ENCODE measurements at regions not wholly inside any gene's neighbourhood (a gene's known extent, or its start where the extent isn't known, plus 50 kb on each side); places are given as distances from the start of the nearest gene placed in this dataset.
A peak's percentile ranks its signal among the peaks of the same experiment; 100 is the strongest.

- DNase-seq (ENCODE audit: low read depth) = no peak
Observed at GRCh38 chr10:10627414-10627813, 390.3 kb upstream of the CELF2 start.

- DNase-seq (ENCODE audit: low read depth) = no peak
Observed at GRCh38 chr10:10629512-10629911, 388.2 kb upstream of the CELF2 start.

- DNase-seq (ENCODE audit: low read depth) = no peak
Observed at GRCh38 chr10:10630281-10630680, 387.4 kb upstream of the CELF2 start.

- DNase-seq (ENCODE audit: low read depth) = no peak
Observed at GRCh38 chr10:10630782-10631181, 386.9 kb upstream of the CELF2 start.

- no peak for DNase-seq (ENCODE audit: low read depth)
Observed at GRCh38 chr10:10642189-10642588, 375.5 kb upstream of the CELF2 start.

GRCh38 chr10:10642751-10643150 lies 374.9 kb upstream of the CELF2 start:
- DNase-seq (ENCODE audit: low read depth) = no peak

GRCh38 chr10:10644008-10644646 lies 373.5 kb upstream of the CELF2 start:
- DNase-seq (ENCODE audit: low read depth) = no peak

GRCh38 chr10:10644676-10645385 lies 372.8 kb upstream of the CELF2 start:
- DNase-seq (ENCODE audit: low read depth) = no peak

GRCh38 chr10:10647331-10647730 lies 370.3 kb upstream of the CELF2 start:
- DNase-seq (ENCODE audit: low read depth) = no peak

- DNase-seq (ENCODE audit: low read depth) = no peak
Observed at GRCh38 chr10:10657139-10657760, 360.4 kb upstream of the CELF2 start.

GRCh38 chr10:10658172-10658785 lies 359.4 kb upstream of the CELF2 start:
- no peak for DNase-seq (ENCODE audit: low read depth)

GRCh38 chr10:10660054-10660453 lies 357.6 kb upstream of the CELF2 start:
- no peak for DNase-seq (ENCODE audit: low read depth)

- DNase-seq (ENCODE audit: low read depth) = no peak
Observed at GRCh38 chr10:10661176-10661575, 356.5 kb upstream of the CELF2 start.

- no peak for DNase-seq (ENCODE audit: low read depth)
Observed at GRCh38 chr10:10662716-10663408, 354.8 kb upstream of the CELF2 start.

GRCh38 chr10:10663622-10664021 lies 354.1 kb upstream of the CELF2 start:
- no peak for DNase-seq (ENCODE audit: low read depth)

GRCh38 chr10:10665750-10666149 lies 351.9 kb upstream of the CELF2 start:
- DNase-seq (ENCODE audit: low read depth) = no peak

GRCh38 chr10:10667466-10667865 lies 350.2 kb upstream of the CELF2 start:
- DNase-seq (ENCODE audit: low read depth) = no peak

- DNase-seq (ENCODE audit: low read depth) = no peak
Observed at GRCh38 chr10:10676972-10677371, 340.7 kb upstream of the CELF2 start.

- peak; percentile 11 for DNase-seq (ENCODE audit: low read depth)
Observed at GRCh38 chr10:10677479-10677878, 340.2 kb upstream of the CELF2 start.

GRCh38 chr10:10680496-10680895 lies 337.2 kb upstream of the CELF2 start:
- DNase-seq (ENCODE audit: low read depth) = no peak

GRCh38 chr10:10684972-10685371 lies 332.7 kb upstream of the CELF2 start:
- DNase-seq (ENCODE audit: low read depth) = no peak

GRCh38 chr10:10685566-10685965 lies 332.1 kb upstream of the CELF2 start:
- no peak for DNase-seq (ENCODE audit: low read depth)

Measured in Daoy (cell line).